ENCODE measurements at regions not wholly inside any gene's neighbourhood (a gene's known extent, or its start where the extent isn't known, plus 50 kb on each side); places are given as distances from the start of the nearest gene placed in this dataset.

GRCh38 chr14:57061009-57061711, 207.5 kb downstream of the EXOC5 start:
- no peak for TF ChIP-seq CTCF (IDR thresholded peaks at IDR 0.05 in 8 of 11, conservative IDR thresholded peaks at IDR 0.05 in 3 of 11)
- TF ChIP-seq POLR2AphosphoS5 (IDR thresholded peaks at IDR 0.05): no peak

Measured in spleen (tissue), 7 donors.